ENCODE measurements at regions not wholly inside any gene's neighbourhood (a gene's known extent, or its start where the extent isn't known, plus 50 kb on each side); places are given as distances from the start of the nearest gene placed in this dataset.
"Not testable (repeated sequence)": the region's sequence is repeated elsewhere in the genome, so short reads cannot be mapped to it uniquely, and the experiment has no call there.

DNA sequence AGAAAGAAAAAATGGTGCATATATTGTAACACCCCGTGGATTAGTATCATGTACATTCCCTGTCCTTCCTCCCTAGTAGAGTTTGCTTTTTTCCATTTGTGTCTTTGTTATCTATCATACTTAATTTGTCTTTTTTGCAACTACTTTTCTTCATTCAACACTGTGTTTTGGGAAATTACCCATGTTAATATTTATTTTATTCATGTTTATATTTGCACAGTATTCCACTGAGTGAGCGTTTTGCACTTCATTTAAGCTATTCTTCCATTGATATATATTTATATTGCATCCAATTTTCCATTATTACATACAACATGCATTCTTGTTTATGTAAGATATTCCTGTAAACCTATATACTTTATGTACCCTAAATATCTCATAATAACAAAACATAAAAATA, 57.6 kb upstream of the FAM171A1 start:
- no peak for DNase-seq

DNA sequence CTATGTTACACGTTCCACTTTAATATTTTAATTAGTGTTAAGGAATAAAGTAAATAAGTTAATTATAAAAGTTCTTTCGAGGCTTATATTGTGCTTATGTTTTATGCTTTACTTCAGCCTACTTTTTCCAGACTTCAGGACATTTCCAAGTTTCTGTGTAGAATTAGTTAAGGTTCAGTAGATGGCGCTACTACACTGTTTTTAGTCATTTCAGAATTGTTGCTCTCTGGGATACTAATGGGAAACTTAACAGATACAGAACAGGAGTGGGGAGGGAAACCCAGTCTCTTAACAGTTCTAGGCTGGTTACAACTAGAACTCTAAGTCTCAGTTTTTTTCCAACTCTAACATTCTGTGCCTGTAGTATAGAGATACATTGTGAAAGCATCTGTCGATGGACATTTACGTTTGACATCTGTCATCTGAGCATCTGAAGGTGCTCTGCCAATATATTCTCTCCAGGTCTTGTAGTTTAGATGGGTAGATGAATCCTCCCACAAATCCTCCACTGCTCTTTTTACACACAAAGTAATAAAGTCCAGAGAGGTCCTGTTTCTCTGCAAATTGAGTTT, 56.8 kb upstream of the FAM171A1 start:
- peak in 1 of 2 experiments; percentile 13 for DNase-seq

DNA sequence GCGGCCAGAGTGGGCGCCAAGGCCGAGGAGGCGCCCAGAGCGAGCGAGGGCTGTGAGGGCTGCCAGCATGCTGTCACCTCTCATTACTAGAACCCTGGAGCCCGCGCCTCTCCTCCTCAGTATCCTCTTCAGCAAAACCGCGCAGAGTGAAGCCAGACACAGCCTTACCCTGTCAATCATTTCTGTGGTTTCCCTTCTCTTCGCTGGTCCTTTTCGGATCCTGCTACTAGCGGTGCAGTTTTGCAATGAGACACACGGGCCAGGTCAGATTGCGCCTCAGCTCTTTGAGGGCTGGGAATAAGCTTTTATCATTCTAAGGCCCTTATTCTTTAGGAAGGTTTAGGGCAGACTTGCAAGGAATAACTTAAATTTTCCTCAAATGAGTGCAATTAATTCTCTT, 55.5 kb upstream of the FAM171A1 start:
- no peak for DNase-seq

DNA sequence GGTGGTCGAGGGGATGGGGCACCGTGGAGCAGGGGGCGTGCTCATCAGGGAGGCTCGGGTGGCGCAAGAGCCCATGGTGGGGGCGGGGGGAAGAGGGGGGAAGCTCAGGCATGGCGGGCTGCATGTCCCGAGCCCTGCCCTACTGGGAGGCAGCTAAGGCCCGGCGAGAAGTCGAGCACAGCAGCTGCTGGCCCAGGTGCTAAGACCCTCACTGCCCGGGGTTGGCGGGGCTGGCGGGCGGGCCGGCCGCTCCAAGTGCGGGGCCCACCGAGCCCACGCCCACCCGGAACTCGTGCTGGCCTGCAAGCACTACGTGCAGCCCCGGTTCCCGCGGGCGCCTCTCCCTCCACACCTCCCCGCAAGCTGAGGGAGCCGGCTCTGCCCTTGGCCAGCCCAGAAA, 55.0 kb upstream of the FAM171A1 start:
- no peak for DNase-seq

DNA sequence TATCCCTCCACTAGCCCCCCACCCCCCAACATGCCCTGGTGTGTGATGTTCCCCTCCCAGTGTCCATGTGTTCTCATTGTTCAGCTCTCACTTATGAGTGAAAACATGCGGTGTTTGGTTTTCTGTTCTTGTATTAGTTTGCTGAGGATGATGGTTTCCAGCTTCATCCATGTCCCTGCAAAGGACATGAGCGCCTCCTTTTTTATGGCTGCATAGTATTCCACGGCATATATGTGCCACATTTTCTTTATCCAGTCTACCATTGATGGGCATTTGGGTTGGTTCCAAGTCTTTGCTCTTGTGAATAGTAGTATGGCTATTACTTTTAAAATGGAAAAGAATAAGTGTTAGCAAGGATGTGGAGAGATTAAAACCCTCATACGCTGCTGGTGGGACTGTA, 50.8 kb upstream of the FAM171A1 start:
- not testable (repeated sequence) for DNase-seq

Data from NCI-H2081 (cell line).